Hepatocyte (in vitro differentiated cells): ENCODE measurements at regions not wholly inside any gene's neighbourhood (a gene's known extent, or its start where the extent isn't known, plus 50 kb on each side); places are given as distances from the start of the nearest gene placed in this dataset.
A peak's percentile ranks its signal among the peaks of the same experiment; 100 is the strongest.
"Not testable (repeated sequence)": the region's sequence is repeated elsewhere in the genome, so short reads cannot be mapped to it uniquely, and the experiment has no call there.

ENCODE experiments used
- DNase-seq: peaks from one replicate; pipeline ENCODE4 v3.0.0-alpha.2; 2016; ENCODE audit warnings: low spot score
- H2AFZ ChIP-seq: fragments of 200-600 bp; sonication (generic); 2 replicates; pipeline ENCODE4 v1.6.0; 2016; ENCODE audit warnings: antibody characterized with exemption, mild to moderate bottlenecking
- H3K27ac ChIP-seq: fragments of 200-600 bp; sonication (generic); 2 replicates; pipeline ENCODE4 v1.5.1; 2016; ENCODE audit warnings: mild to moderate bottlenecking
- H3K27me3 ChIP-seq: fragments of 200-600 bp; sonication (generic); 2 replicates; pipeline ENCODE4 v1.6.1; 2016
- H3K36me3 ChIP-seq: fragments of 200-600 bp; sonication (generic); replicated peaks from 2 replicates; pipeline ENCODE4 v1.5.1; 2016; ENCODE audit warnings: low read depth; ENCODE audit not compliant: insufficient read depth
- H3K4me1 ChIP-seq: fragments of 200-600 bp; sonication (generic); 2 replicates; pipeline ENCODE4 v1.5.1; 2016; ENCODE audit warnings: mild to moderate bottlenecking, moderate library complexity; ENCODE audit not compliant: insufficient read depth
- H3K4me2 ChIP-seq: fragments of 200-600 bp; sonication (generic); 2 replicates; pipeline ENCODE4 v1.6.0; 2016
- H3K4me3 ChIP-seq: fragments of 200-600 bp; sonication (generic); 2 replicates; pipeline ENCODE4 v1.5.1; 2016; ENCODE audit warnings: mild to moderate bottlenecking
- H3K79me2 ChIP-seq: fragments of 200-600 bp; sonication (generic); 2 replicates; pipeline ENCODE4 v1.6.0; 2017; ENCODE audit warnings: mild to moderate bottlenecking
- H3K9me2 ChIP-seq: fragments of 200-600 bp; sonication (generic); replicated peaks from 2 replicates; pipeline ENCODE4 v1.6.0; 2017; ENCODE audit warnings: mild to moderate bottlenecking; ENCODE audit not compliant: insufficient read depth
- H3K9me3 ChIP-seq: fragments of 200-600 bp; sonication (generic); 2 replicates; pipeline ENCODE4 v1.5.1; 2016; ENCODE audit warnings: low read depth, mild to moderate bottlenecking
- H4K20me1 ChIP-seq: fragments of 200-600 bp; sonication (generic); 2 replicates; pipeline ENCODE4 v1.6.0; 2016; ENCODE audit warnings: mild to moderate bottlenecking; ENCODE audit not compliant: insufficient read depth, poor library complexity, severe bottlenecking
- CTCF ChIP-seq: fragments of 200-600 bp; sonication (generic); IDR thresholded peaks from 2 replicates; pipeline ENCODE4 v1.5.1; 2016; ENCODE audit warnings: antibody characterized with exemption, mild to moderate bottlenecking; ENCODE audit not compliant: poor library complexity
- EZH2 ChIP-seq: fragments of 200-600 bp; sonication (generic); IDR thresholded peaks from 2 replicates; pipeline ENCODE4 v1.6.1; 2016; ENCODE audit warnings: antibody characterized with exemption, mild to moderate bottlenecking, borderline replicate concordance
- EZH2phosphoT487 ChIP-seq: fragments of 200-600 bp; sonication (generic); IDR thresholded peaks from one replicate; pipeline ENCODE4 v1.6.1; 2018; ENCODE audit warnings: antibody characterized with exemption, mild to moderate bottlenecking, low read depth, moderate library complexity; ENCODE audit not compliant: unreplicated experiment, severe bottlenecking
- WGBS: methylation state at CpG from one replicate; pipeline ENCODE4 v1.1.6; 2016; ENCODE audit warnings: low lambda C conversion rate; ENCODE audit errors: missing lambda C conversion rate; 5-methylcytosine and 5-hydroxymethylcytosine counted together

- no peak overlapping the region for H2AFZ ChIP-seq
Measured at GRCh38 chr6:21753241-21754108, 159.9 kb downstream of the SOX4 start.

GRCh38 chr6:21754891-21755290, 161.3 kb downstream of the SOX4 start:
- Histone ChIP-seq H3K27me3 (no peaks in the 10 kb centered on the region), H3K4me1 (peaks cover 21% of the 10 kb centered on the region), H3K4me2 (peak overlapping the region; percentile 40), H3K9me3 (no peaks in the 10 kb centered on the region), H3K4me3 (no peak overlapping the region), H3K9me2 (no peaks in the 10 kb centered on the region), H2AFZ (no peak overlapping the region), H3K79me2 (no peaks in the 10 kb centered on the region), H3K36me3 (no peaks in the 10 kb centered on the region), H3K27ac (peak overlapping the region; percentile 52), H4K20me1 (no peaks in the 10 kb centered on the region)
- TF ChIP-seq EZH2phosphoT487: no peak
- no peak for TF ChIP-seq CTCF
- TF ChIP-seq EZH2: no peak
- DNase-seq: peak; percentile 42
- WGBS: 44% methylated on average over 5 of the region's 5 CpGs

More at GRCh38 chr6:21753241-21754108, 159.9 kb downstream of the SOX4 start:
- H4K20me1 ChIP-seq: no peaks in the 10 kb centered on the region
- peak overlapping the region; percentile 18 for H3K4me2 ChIP-seq
- TF ChIP-seq EZH2phosphoT487 (no peak), CTCF (no peak)
- H3K79me2 ChIP-seq: no peaks in the 10 kb centered on the region
- no peaks in the 10 kb centered on the region for H3K36me3 ChIP-seq
- DNase-seq: no peak
- no peaks in the 10 kb centered on the region for H3K27me3 ChIP-seq
- no peak overlapping the region for H3K27ac ChIP-seq
- H3K9me3 ChIP-seq: no peaks in the 10 kb centered on the region
- peaks cover 30% of the 10 kb centered on the region for H3K4me1 ChIP-seq
- no peak overlapping the region for H3K4me3 ChIP-seq
- WGBS: 47% methylated on average over 11 of the region's 11 CpGs
- no peaks in the 10 kb centered on the region for H3K9me2 ChIP-seq

- Histone ChIP-seq H3K9me2 (no peaks in the 10 kb centered on the region), H3K9me3 (no peaks in the 10 kb centered on the region), H3K4me2 (no peak overlapping the region), H3K27me3 (no peaks in the 10 kb centered on the region), H3K4me1 (peaks cover 16% of the 10 kb centered on the region), H3K27ac (no peak overlapping the region), H4K20me1 (no peaks in the 10 kb centered on the region), H3K79me2 (no peaks in the 10 kb centered on the region), H3K36me3 (no peaks in the 10 kb centered on the region), H3K4me3 (no peak overlapping the region), H2AFZ (no peak overlapping the region)
- 78% methylated on average over 4 of the region's 4 CpGs for WGBS
- TF ChIP-seq EZH2phosphoT487 (no peak), CTCF (no peak), EZH2 (no peak)
- DNase-seq: no peak
Measured at GRCh38 chr6:21756487-21756886, 162.9 kb downstream of the SOX4 start.

- H3K27ac ChIP-seq, H3K4me2 ChIP-seq, H3K79me2 ChIP-seq, DNase-seq, H3K9me3 ChIP-seq, H3K9me2 ChIP-seq, H3K36me3 ChIP-seq, H2AFZ ChIP-seq, H4K20me1 ChIP-seq, H3K27me3 ChIP-seq, H3K4me3 ChIP-seq: not testable (repeated sequence)
- H3K4me1 ChIP-seq: peaks cover 16% of the 10 kb centered on the region
- WGBS: 84% methylated on average over 10 of the region's 10 CpGs
Measured at GRCh38 chr6:21757392-21757791, 163.8 kb downstream of the SOX4 start.
